K562 (cell line): ENCODE measurements at regions not wholly inside any gene's neighbourhood (a gene's known extent, or its start where the extent isn't known, plus 50 kb on each side); places are given as distances from the start of the nearest gene placed in this dataset.

Source experiments
- ATAC-seq: fragments of 200-7000 bp; cut with Tn5 transposase; 3 replicates; pipeline ENCODE4 v1.9.1; 2020; ENCODE audit warnings: moderate library complexity
- BruUV-seq: library from RNA; stranded (reverse); fragments of 400-500 nt; replicated peaks from 2 replicates; lab custom pipeline; 2021; lab: Mats Ljungman, UMichigan
- CTCF ChIA-PET: fragments of 300-600 bp; formaldehyde crosslinking; extraction: SDS; loops from one replicate; lab custom pipeline; 2021; ENCODE audit warnings: low intra/inter-chr PET ratio; lab: Yijun Ruan, JAX
- POLR2A ChIA-PET: fragments of 300-600, 350-650 bp; sonication (Branson Sonifier 250); formaldehyde crosslinking; extraction: SDS; loops from one replicate; lab custom pipeline; 2021; ENCODE audit warnings: antibody characterized with exemption, inconsistent platforms; lab: Yijun Ruan, JAX
- DNase-seq, 4 experiments: peaks; one replicate each; pipeline versions ENCODE4 v3.0.0 to v3.0.0-alpha.2; 2011 to 2018; ENCODE audit warnings: low spot score in 3 of 4, mixed read lengths in 3 of 4; ENCODE audit errors: extremely low read depth in 1 of 4
- FAIRE-seq: peaks from 2 replicates; lab custom pipeline; 2011; peaks lifted over from hg19 to GRCh38; lab: Jason Lieb, UNC
- H2AFZ ChIP-seq: 2 replicates; pipeline ENCODE4 v1.6.0; 2011; ENCODE audit warnings: low read depth, low read length, control low read depth, inconsistent platforms
- H3K27ac ChIP-seq: fragments of 200-600 bp; 3 replicates; pipeline ENCODE4 v1.8.0; 2011; ENCODE audit warnings: low read depth, mild to moderate bottlenecking, control low read depth, inconsistent platforms, low read length, moderate library complexity, mixed read lengths; ENCODE audit errors: extremely low read depth
- H3K27me3 ChIP-seq, 2 experiments: fragments of 300-600 bp in 1 of 2; 2 replicates in 1 of 2; 3 replicates in 1 of 2; pipeline versions ENCODE4 v1.6.0 to v1.8.0; 2011; ENCODE audit warnings: inconsistent platforms in 2 of 2, low read length in 2 of 2, mild to moderate bottlenecking in 1 of 2, mixed read lengths in 1 of 2, moderate library complexity in 1 of 2; ENCODE audit not compliant: control insufficient read depth in 2 of 2, insufficient read depth in 2 of 2
- H3K36me3 ChIP-seq: fragments of 300-600 bp; 3 replicates; pipeline ENCODE4 v1.8.0; 2011; ENCODE audit warnings: mild to moderate bottlenecking, low read length, inconsistent platforms; ENCODE audit not compliant: control insufficient read depth, insufficient read depth
- H3K4me1 ChIP-seq, 2 experiments: fragments of 200-600 bp in 1 of 2; replicated peaks in 1 of 2; 2 replicates in 1 of 2; 3 replicates in 1 of 2; pipeline versions ENCODE4 v1.5.1 to v1.8.0; 2011; ENCODE audit warnings: inconsistent platforms in 2 of 2, low read length in 2 of 2, mild to moderate bottlenecking in 1 of 2, mixed read lengths in 1 of 2, moderate library complexity in 1 of 2; ENCODE audit not compliant: control insufficient read depth in 2 of 2, insufficient read depth in 2 of 2
- H3K4me2 ChIP-seq: 2 replicates; pipeline ENCODE4 v1.6.1; 2011; ENCODE audit warnings: low read length, control low read depth, inconsistent platforms, mixed read lengths; ENCODE audit not compliant: insufficient read depth
- H3K4me3 ChIP-seq: fragments of 200-600 bp; sonication (generic), shearing (Covaris generic); 2 replicates; pipeline ENCODE4 v1.5.1; 2016; ENCODE audit warnings: control low read depth, inconsistent platforms
- H3K79me2 ChIP-seq: fragments of 200-600 bp; 3 replicates; pipeline ENCODE4 v1.8.0; 2011; ENCODE audit warnings: low read length, inconsistent platforms; ENCODE audit not compliant: control insufficient read depth, insufficient read depth
- H3K9ac ChIP-seq, 2 experiments: 2 replicates each; pipeline versions ENCODE4 v1.6.0 to v1.6.1; 2011; ENCODE audit warnings: low read depth in 2 of 2, low read length in 2 of 2, control low read depth in 1 of 2, inconsistent platforms in 1 of 2, mild to moderate bottlenecking in 1 of 2, mixed read lengths in 1 of 2; ENCODE audit not compliant: insufficient read depth in 1 of 2
- H3K9me1 ChIP-seq: one replicate; pipeline ENCODE4 v1.6.0; 2011; ENCODE audit warnings: inconsistent platforms, mild to moderate bottlenecking, low read length, moderate library complexity; ENCODE audit not compliant: control insufficient read depth, insufficient read depth
- H3K9me3 ChIP-seq: replicated peaks from 2 replicates; pipeline ENCODE4 v1.5.1; 2011; ENCODE audit warnings: low read depth, low read length, inconsistent platforms; ENCODE audit not compliant: control insufficient read depth, insufficient read depth
- H4K20me1 ChIP-seq: replicated peaks from 2 replicates; pipeline ENCODE4 v1.6.1; 2011; ENCODE audit warnings: low read length, inconsistent platforms, mixed read lengths; ENCODE audit not compliant: control insufficient read depth, insufficient read depth
- ATF3 ChIP-seq, 2 experiments: fragments of 450-650 bp in 1 of 2; sonication (generic) in 1 of 2; formaldehyde crosslinking in 1 of 2; IDR thresholded peaks in 1 of 2; conservative IDR thresholded peaks in 1 of 2; 2 replicates each; pipeline versions ENCODE4 v1.6.1 to v1.8.1; 2016 to 2023; ENCODE audit warnings: mild to moderate bottlenecking in 2 of 2, moderate library complexity in 2 of 2, inconsistent platforms in 1 of 2, missing genetic modification reagents in 1 of 2
- CBX5 ChIP-seq: IDR thresholded peaks from 2 replicates; pipeline ENCODE4 v1.6.1; 2014; ENCODE audit warnings: low read depth, borderline replicate concordance
- ELF1 ChIP-seq: fragments of 200-800 bp; sonication (Bioruptor generic); IDR thresholded peaks from 2 replicates; pipeline ENCODE4 v1.6.1; 2016; ENCODE audit warnings: missing genetic modification characterization, missing compliant biosample characterization
- GATA2 ChIP-seq: sonication (generic); formaldehyde crosslinking; IDR thresholded peaks from 2 replicates; pipeline ENCODE4 v1.4.0; 2020; ENCODE audit warnings: mild to moderate bottlenecking, missing genetic modification reagents
- KAT2B ChIP-seq: IDR thresholded peaks from one replicate; pipeline ENCODE4 v1.6.1; 2012; ENCODE audit warnings: low read depth, mild to moderate bottlenecking, control low read depth, inconsistent platforms, low read length, moderate library complexity
- POLR2B ChIP-seq: fragments of 450-650 bp; IDR thresholded peaks from 2 replicates; pipeline ENCODE4 v1.6.1; 2018; ENCODE audit warnings: low read depth; ENCODE audit not compliant: partially characterized antibody
- SMAD1 ChIP-seq: fragments of 150-350 bp; IDR thresholded peaks from 2 replicates; pipeline ENCODE4 v1.6.1; 2014; ENCODE audit warnings: low read length, low read depth; ENCODE audit not compliant: partially characterized antibody
- SOX6 ChIP-seq: fragments of 450-650 bp; IDR thresholded peaks from 2 replicates; pipeline ENCODE4 v1.6.1; 2014; ENCODE audit warnings: mild to moderate bottlenecking
- VEZF1 ChIP-seq: fragments of 200-800 bp; sonication (Bioruptor generic); IDR thresholded peaks from 2 replicates; pipeline ENCODE4 v1.6.1; 2017; ENCODE audit warnings: missing genetic modification characterization, missing compliant biosample characterization
- WHSC1 ChIP-seq: IDR thresholded peaks from one replicate; pipeline ENCODE4 v1.6.1; 2012; ENCODE audit warnings: low read length, control low read depth, inconsistent platforms
- ZBTB1 ChIP-seq: sonication (generic); formaldehyde crosslinking; IDR thresholded peaks from 2 replicates; pipeline ENCODE4 v1.8.1; 2023; ENCODE audit warnings: missing genetic modification reagents, low read depth, mild to moderate bottlenecking, borderline replicate concordance
- ZFP36 ChIP-seq: fragments of 150-350 bp; IDR thresholded peaks from 2 replicates; pipeline ENCODE4 v1.6.1; 2018; ENCODE audit warnings: low read length, low read depth; ENCODE audit not compliant: partially characterized antibody
- ZNF232 ChIP-seq: sonication (generic); formaldehyde crosslinking; IDR thresholded peaks from 2 replicates; pipeline ENCODE4 v1.8.0; 2022; ENCODE audit warnings: mild to moderate bottlenecking, missing genetic modification reagents
- ZNF282 ChIP-seq: sonication (generic); formaldehyde crosslinking; IDR thresholded peaks from 2 replicates; pipeline ENCODE4 v1.8.1; 2023; ENCODE audit warnings: missing genetic modification reagents
- ZNF561 ChIP-seq: fragments of 450-650 bp; formaldehyde crosslinking; conservative IDR thresholded peaks from 2 replicates; pipeline ENCODE4 v1.4.0; 2020; ENCODE audit warnings: mild to moderate bottlenecking, moderate library complexity
- ZNF785 ChIP-seq: fragments of 250-450 bp; sonication (Bioruptor Pico); IDR thresholded peaks from 2 replicates; pipeline ENCODE4 v1.4.0; 2020; ENCODE audit warnings: mild to moderate bottlenecking
- WGBS: fragments of 100-300 bp; shearing (Covaris generic); methylation state at CpG from one replicate; pipeline ENCODE4 v1.1.6; 2016; ENCODE audit warnings: low coverage, mixed read lengths; ENCODE audit not compliant: insufficient coverage; ENCODE audit errors: missing lambda C conversion rate; 5-methylcytosine and 5-hydroxymethylcytosine counted together
- in situ Hi-C: fragments of 300-500 bp; cut with MboI; formaldehyde crosslinking; loops from 4 replicates; pipeline ENCODE4 v1.15.0; 2018; ENCODE audit warnings: inconsistent platforms, mixed read lengths
- intact Hi-C: fragments of 100-400 bp; cut with micrococcal nuclease; formaldehyde crosslinking; loops from 2 replicates; pipeline ENCODE4 v1.14.2; 2022
- TF ChIP-seq, protein P1 (sequence below): sonication (generic); formaldehyde crosslinking; IDR thresholded peaks from 2 replicates; pipeline ENCODE4 v1.8.0; 2022; ENCODE audit warnings: mild to moderate bottlenecking, missing genetic modification reagents

DNA sequence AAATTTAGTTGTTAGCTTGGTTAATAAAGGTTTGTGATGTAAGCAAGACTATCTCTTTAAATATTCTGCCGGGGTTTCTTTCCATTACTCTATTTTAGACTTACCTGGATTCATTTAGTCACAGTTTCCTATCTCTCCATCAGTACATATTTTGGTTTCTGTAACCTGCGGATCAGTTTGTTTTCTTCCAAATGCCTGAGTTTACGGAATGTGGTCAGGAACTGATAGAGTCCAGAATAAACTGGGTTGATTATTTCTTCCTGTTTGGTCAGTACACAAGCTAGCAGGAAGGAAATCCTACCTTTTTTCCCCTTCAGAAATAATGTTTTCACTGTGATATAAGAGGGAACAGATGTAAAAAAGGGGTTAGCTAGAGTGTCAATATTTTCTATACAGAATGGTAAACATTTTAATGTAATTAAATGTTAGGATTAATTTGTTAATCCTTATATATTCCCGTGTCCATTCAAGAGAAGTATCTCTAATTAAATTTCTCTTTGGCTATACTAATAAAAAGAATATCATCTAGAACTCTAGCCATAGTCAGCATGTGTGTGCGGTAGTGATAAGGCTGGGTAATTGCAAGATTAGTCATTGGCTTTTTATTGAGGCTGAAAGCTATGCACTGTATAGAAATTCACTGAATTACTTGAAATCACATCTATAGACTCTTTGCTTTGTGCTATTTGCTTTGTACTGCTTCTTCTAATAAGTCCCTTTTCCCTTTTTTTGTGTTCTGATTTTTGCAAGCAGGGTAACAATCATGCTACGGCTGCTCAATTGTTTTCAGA is 144.7 kb upstream of the ADGRL4 start (continued):
- TF ChIP-seq VEZF1 (CRISPR knock-in tag) = no peak

- BruUV-seq = no TSS peak
- no peak overlapping the region for H3K4me3 ChIP-seq
- no peak for DNase-seq
- no peaks in the 10 kb centered on the region for H3K79me2 ChIP-seq
- in situ Hi-C loops (no loop called here), intact Hi-C loops (no loop called here)
- 0% methylated on average over 1 of the region's 1 CpG for WGBS
- ATAC-seq = no peak
- POLR2A ChIA-PET = no interaction called here
- H3K27ac ChIP-seq = no peak overlapping the region
- no peak overlapping the region for H2AFZ ChIP-seq
- no peak overlapping the region for H3K4me2 ChIP-seq
- H4K20me1 ChIP-seq = no peaks in the 10 kb centered on the region
- H3K9me1 ChIP-seq = no peaks in the 10 kb centered on the region
- CTCF ChIA-PET = no interaction called here
- no peaks in the 10 kb centered on the region for H3K36me3 ChIP-seq
- TF ChIP-seq ZBTB1 (CRISPR knock-in tag) (no peak), ZNF561 (CRISPR knock-in tag) (no peak), ZNF232 (no peak), ZFP36 (no peak), ZNF282 (CRISPR knock-in tag) (no peak), ZNF785 (CRISPR knock-in tag) (no peak), SMAD1 (no peak), SOX6 (no peak), WHSC1 (no peak), ATF3 (IDR thresholded peaks at IDR 0.05) (no peak), ATF3 (CRISPR knock-in tag; conservative IDR thresholded peaks at IDR 0.05) (no peak), GATA2 (no peak), POLR2B (no peak), ELF1 (tag) (no peak), KAT2B (no peak), CBX5 (no peak)
- TF ChIP-seq, protein P1, sequence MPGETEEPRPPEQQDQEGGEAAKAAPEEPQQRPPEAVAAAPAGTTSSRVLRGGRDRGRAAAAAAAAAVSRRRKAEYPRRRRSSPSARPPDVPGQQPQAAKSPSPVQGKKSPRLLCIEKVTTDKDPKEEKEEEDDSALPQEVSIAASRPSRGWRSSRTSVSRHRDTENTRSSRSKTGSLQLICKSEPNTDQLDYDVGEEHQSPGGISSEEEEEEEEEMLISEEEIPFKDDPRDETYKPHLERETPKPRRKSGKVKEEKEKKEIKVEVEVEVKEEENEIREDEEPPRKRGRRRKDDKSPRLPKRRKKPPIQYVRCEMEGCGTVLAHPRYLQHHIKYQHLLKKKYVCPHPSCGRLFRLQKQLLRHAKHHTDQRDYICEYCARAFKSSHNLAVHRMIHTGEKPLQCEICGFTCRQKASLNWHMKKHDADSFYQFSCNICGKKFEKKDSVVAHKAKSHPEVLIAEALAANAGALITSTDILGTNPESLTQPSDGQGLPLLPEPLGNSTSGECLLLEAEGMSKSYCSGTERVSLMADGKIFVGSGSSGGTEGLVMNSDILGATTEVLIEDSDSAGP (CRISPR knock-in tag) = no peak
- no peaks in the 10 kb centered on the region; the same call in 1 of the 2 replicates for H3K9me3 ChIP-seq
- FAIRE-seq = no peak
- H3K9ac ChIP-seq = no peak overlapping the region
- no peaks in the 10 kb centered on the region for H3K4me1 ChIP-seq
- no peaks in the 10 kb centered on the region for H3K27me3 ChIP-seq
These were observed 144.0 kb upstream of the ADGRL4 start for GRCh38 chr1:79150576-79150975.
